GM19463 (cell line): ENCODE measurements at regions not wholly inside any gene's neighbourhood (a gene's known extent, or its start where the extent isn't known, plus 50 kb on each side); places are given as distances from the start of the nearest gene placed in this dataset.
"Not testable (repeated sequence)": the region's sequence is repeated elsewhere in the genome, so short reads cannot be mapped to it uniquely, and the experiment has no call there.

ENCODE experiments used
- ATAC-seq: cut with Tn5 transposase; IDR thresholded peaks from one replicate; pipeline ENCODE4 v1.9.1; 2021; ENCODE audit warnings: mild to moderate bottlenecking, moderate library complexity; ENCODE audit not compliant: unreplicated experiment

DNA sequence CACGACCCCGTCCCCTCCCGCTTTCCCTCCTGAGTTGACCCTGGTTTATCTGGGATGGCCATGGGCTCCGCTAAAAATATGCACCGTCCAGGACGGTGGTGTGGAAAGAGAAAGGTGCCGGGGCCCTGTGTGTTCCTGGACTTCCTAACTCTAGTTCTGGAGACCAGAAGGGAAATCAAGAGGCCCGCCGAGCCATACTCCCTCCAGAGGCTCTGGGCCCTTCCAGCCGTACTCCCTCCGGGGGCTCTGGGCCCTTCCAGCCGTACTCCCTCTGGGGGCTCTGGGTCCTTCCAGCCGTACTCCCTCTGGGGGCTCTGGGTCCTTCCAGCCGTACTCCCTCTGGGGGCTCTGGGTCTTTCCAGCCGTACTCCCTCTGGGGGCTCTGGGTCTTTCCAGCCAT lies 168.5 kb downstream of the LAT start:
- not testable (repeated sequence) for ATAC-seq

- not testable (repeated sequence) for ATAC-seq
Observed at GRCh38 chr16:29152544-29153031, 167.7 kb downstream of the LAT start.

- no peak for ATAC-seq
Observed at GRCh38 chr16:29151317-29151716, 166.5 kb downstream of the LAT start.

GRCh38 chr16:29149912-29150311 lies 165.1 kb downstream of the LAT start:
- ATAC-seq, result not testable (repeated sequence)

DNA sequence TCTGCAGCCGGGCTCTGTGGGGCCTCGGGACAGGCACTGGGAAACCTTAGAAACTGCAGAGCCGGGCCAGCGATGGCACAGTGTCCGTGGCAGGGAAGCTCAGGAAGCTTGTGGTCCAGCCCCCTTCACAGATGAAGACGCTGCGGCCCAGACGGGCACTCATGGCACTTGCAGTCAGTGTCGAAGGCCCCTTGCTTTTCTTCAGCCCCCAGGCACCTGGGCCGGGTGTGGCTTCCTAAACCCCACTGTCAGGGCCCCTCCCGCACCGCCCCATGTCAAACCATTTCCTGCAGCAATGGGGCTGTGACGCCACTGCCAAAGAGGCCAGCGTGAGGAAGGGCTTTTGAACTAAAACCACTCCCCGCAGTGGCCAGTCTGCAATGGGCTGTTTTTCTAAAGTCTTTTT lies 164.0 kb downstream of the LAT start:
- ATAC-seq, result no peak

GRCh38 chr16:29148131-29148691 lies 163.4 kb downstream of the LAT start:
- no peak for ATAC-seq

- ATAC-seq, result not testable (repeated sequence)
Observed at GRCh38 chr16:29147710-29148109, 162.9 kb downstream of the LAT start.

DNA sequence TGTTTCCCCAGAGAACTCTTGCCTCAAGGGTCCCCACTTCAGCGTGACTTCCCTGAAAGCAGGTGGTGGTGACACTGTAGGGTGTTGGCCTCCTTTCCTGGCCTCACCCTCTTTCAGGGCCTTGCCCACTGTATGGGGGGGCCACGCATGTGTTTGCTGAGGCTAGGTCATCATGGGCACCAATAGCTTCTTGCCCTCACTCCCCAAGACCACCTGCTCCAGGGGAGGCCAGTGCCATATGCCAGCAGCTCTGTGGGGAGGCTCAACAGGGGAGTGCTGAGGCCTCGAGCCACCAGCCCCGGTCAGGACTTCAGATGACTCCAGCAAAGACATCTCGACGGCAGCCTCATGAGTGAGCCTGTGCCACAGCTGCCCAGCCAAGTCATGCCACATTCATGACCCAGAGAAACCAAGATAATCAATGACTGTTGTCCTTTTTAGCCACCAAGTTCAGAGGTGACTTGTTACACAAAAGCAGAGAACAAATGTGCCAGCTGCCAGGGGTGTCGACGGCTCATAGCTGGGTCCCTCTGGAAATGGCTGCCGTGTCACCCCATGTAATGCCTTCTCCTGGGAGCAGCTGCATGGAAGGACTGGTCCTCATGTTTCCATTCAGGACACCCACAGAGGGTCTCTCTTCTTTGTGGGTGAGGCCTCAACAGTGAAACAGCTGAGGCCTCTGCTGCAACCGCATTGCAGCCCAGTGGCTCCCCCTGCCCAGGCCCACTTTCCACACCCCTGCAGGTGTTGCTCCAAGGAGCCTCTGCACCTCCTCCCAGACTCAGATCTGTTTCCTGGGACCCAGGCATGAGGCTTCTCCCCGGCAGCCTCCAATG lies 162.2 kb downstream of the LAT start:
- ATAC-seq, result not testable (repeated sequence)

DNA sequence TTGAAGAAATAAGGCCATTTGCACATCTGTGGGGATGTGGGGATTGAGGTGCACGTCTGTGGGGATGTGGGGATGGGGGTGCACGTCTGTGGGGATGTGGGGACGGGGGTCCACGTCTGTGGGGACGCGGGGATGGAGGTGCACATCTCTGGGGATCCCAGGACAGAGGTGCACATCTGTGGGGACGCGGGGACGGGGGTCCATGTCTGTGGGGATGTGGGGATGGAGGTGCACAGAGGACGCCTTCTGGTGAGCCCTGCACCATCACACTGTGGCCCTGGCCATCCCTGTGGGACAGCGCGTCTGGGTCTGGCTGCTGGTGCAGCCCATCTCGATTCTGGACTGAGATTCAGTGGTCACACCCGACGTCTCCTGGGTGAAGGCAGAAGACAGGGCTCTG lies 161.4 kb downstream of the LAT start:
- ATAC-seq, result no peak

- ATAC-seq, result not testable (repeated sequence)
Observed at GRCh38 chr16:29145486-29146225, 160.8 kb downstream of the LAT start.

GRCh38 chr16:29145086-29145485 lies 160.2 kb downstream of the LAT start:
- ATAC-seq, result not testable (repeated sequence)

GRCh38 chr16:29144669-29145062 lies 159.8 kb downstream of the LAT start:
- ATAC-seq, result not testable (repeated sequence)

DNA sequence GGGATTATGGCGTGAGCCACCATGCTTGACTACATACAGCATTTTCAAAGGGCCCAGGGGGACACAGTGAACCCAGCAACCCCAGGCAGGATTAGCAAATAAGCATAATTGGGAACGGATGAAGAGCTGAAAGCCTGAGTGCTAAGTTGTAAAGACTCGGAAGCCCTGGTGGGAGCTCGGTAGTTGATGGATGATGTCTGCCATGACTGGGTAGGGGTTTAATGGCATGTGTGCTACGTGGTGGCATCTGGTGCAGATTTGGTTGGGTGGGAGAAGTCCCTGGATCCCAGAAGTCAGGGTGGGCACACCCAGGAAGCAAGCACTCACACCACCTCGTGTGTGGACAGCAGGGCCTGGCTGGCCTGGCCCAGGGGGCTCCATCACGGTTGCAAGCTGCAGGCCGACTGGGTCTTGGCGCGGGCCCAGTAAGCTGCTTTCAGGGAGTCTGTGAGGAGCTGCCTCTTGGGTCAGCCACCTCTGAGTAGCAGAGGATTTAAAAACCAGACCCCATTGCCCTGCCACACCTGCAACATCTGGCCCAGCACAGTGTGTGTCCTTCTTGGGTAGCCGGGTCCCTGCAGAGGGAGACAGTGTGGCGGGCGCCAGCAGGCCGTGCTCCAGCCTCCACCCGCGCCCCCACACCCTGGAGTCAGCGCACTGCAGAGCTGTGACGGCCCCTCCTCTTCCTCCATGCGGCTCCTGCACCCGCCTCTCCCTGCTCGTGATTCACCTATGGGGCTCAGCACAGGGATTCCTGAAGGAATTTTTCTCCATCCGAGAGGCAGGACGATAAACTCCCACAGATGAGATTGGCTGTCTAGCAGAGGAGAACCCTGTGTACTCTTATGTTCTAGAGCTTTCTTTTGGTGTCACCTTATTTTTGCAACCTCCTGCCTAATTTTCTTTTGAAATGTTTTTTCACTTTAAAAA lies 159.2 kb downstream of the LAT start:
- ATAC-seq, result not testable (repeated sequence)

DNA sequence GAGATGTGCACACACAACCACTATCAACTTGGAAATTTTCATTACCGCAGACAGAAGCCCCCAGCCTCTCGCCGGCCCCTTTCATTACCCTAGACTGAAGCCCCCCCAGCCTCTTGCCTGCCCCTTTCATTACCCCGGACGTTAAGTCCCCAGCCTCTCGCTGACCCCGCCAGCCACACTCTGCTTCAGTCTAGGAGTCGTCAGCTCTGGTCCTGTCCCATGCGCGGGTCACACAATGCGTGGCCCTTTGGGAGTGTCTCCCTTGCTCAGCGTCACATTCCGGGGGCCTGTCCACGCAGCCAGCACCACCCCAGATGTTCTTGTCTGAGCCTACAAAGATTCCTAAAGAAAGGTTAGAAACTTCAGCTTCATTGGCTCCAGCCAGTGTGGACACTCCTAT lies 157.7 kb downstream of the LAT start:
- not testable (repeated sequence) for ATAC-seq

- ATAC-seq, result no peak
Observed at GRCh38 chr16:29141586-29142324, 156.9 kb downstream of the LAT start.

GRCh38 chr16:29141121-29141520 lies 156.3 kb downstream of the LAT start:
- ATAC-seq, result not testable (repeated sequence)

DNA sequence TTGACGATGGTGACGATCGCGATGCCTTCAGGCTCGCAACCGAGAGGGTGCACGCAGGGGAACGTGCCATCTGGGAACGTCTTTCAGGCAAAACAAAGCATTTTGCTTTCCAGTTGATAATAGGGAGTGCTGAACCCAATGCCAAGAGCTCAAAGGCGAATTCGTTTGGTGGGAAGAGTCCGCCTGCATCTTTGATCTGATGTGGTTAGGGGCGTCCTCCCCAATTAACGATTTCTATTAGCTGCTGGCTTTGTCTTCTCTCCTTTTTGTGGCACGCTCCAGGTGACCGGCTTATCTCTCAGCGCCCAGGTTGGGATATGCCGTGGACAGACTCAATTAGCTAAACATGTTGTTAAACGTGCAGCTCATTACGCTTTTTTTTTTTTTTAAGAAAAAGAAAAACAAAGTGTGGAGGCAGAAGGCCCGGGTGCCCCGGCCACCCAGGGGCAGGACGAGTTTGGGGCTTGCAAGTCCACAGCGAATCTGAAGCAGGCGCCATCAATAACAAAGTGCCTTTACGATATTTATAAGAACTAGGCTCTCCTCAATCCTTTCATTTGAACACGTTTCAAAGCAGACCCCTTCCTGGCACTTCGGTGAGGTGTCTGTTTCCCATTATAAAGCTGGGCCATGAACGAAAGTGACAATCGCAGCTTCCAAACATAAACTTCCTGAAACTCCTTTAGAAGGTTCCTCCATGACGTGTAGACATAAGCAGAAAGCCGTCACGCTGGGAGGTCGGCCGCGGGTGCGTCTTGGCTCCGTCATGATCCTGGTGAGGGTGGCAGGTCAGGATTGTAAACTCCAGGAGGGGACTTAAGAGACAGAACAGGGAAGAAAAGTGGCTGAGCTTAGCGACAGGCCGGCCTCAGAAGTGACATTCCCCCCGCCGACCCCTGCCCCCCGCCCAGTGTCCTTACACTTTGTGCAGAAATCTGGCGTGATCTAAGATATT lies 155.3 kb downstream of the LAT start:
- not testable (repeated sequence) for ATAC-seq

GRCh38 chr16:29139261-29139802 lies 154.5 kb downstream of the LAT start:
- ATAC-seq, result no peak
